IMR-90 (cell line): ENCODE measurements at regions not wholly inside any gene's neighbourhood (a gene's known extent, or its start where the extent isn't known, plus 50 kb on each side); places are given as distances from the start of the nearest gene placed in this dataset.

Experiments used
- POLR2A ChIP-seq: IDR thresholded peaks from 2 replicates; pipeline ENCODE4 v1.6.1; 2012; ENCODE audit warnings: mild to moderate bottlenecking, low read depth, low read length
- RFX5 ChIP-seq: IDR thresholded peaks from 2 replicates; pipeline ENCODE4 v1.8.0; 2012; ENCODE audit warnings: low read depth, mild to moderate bottlenecking, low read length, moderate library complexity
- TF ChIP-seq, protein P1 (sequence below): conservative IDR thresholded peaks from 2 replicates; pipeline ENCODE4 v1.5.1; 2012; ENCODE audit warnings: mild to moderate bottlenecking, low read depth, low read length, improper control_type of control experiment

DNA sequence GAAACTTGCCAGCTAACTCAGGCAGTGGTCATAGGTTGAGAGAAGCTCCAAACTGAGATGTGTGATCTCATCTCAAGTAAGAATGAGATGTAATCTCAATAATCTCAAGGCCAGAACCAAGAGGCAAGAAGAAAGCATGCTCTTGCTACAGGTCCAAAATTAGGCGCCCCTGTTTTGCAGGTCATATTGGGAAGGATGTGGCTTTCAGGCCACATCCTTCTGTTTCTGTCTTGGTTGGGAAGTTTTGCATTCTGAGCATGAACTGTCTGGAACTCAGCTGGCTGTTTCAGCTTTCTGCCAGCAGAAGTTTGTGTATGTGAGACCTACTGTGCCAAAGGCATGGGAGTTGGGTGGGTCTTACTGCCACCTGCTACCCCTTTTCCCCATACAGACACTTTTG, 67.5 kb upstream of the MS4A8 start:
- TF ChIP-seq, protein P1, sequence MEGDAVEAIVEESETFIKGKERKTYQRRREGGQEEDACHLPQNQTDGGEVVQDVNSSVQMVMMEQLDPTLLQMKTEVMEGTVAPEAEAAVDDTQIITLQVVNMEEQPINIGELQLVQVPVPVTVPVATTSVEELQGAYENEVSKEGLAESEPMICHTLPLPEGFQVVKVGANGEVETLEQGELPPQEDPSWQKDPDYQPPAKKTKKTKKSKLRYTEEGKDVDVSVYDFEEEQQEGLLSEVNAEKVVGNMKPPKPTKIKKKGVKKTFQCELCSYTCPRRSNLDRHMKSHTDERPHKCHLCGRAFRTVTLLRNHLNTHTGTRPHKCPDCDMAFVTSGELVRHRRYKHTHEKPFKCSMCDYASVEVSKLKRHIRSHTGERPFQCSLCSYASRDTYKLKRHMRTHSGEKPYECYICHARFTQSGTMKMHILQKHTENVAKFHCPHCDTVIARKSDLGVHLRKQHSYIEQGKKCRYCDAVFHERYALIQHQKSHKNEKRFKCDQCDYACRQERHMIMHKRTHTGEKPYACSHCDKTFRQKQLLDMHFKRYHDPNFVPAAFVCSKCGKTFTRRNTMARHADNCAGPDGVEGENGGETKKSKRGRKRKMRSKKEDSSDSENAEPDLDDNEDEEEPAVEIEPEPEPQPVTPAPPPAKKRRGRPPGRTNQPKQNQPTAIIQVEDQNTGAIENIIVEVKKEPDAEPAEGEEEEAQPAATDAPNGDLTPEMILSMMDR: no peak
- TF ChIP-seq POLR2A: no peak
- TF ChIP-seq RFX5: no peak
